ENCODE measurements at regions not wholly inside any gene's neighbourhood (a gene's known extent, or its start where the extent isn't known, plus 50 kb on each side); places are given as distances from the start of the nearest gene placed in this dataset.

DNA sequence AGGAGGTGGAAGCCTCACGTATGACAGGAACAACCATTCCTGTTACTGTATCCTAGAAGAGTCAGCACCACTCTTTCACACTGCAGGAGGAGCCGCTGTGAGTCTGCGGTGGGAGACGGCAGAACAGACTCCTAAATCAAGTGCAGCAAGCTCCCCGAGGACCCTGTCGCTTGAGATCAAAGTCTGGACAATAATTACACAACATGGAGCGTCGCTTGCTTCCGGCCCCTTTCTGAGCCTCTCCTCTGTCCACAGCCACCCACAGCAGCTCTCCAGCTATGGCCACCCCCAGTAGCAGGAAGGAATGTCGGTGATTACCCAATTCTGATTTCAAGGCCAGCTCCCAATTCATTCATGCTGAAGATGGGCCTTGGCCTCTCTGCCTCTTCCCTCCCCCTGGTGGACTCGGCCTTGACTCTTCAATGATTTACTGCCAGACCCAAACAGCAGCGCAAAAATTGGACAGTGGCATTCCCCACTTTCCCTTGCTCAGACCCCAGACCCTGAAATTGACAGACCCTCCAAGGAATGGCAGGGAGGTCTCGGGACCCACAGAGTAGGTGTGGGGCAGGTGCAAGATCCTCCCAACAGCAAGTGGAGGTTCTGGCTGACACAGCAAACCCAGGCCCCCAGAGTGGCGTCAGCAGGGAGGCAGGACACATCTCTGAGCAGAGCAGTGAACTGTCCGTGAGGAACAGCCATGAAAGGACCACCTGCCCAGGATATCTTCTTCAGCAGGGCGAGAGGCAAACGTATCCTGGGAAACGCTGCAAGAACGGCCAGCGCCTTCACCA, 272.7 kb upstream of the DIO3 start (continued):
- TF ChIP-seq CBFB (CRISPR knock-in tag; IDR thresholded peaks at IDR 0.05) = peak; percentile 83; the same call in 1 of the 2 replicates
- peak; percentile 86; the same call in 1 of the 2 replicates for TF ChIP-seq ESRRA (CRISPR knock-in tag; IDR thresholded peaks at IDR 0.05; ENCODE audit: low read depth)
- no peak for TF ChIP-seq ZNF12 (CRISPR knock-in tag; IDR thresholded peaks at IDR 0.05)
- TF ChIP-seq, protein P1, sequence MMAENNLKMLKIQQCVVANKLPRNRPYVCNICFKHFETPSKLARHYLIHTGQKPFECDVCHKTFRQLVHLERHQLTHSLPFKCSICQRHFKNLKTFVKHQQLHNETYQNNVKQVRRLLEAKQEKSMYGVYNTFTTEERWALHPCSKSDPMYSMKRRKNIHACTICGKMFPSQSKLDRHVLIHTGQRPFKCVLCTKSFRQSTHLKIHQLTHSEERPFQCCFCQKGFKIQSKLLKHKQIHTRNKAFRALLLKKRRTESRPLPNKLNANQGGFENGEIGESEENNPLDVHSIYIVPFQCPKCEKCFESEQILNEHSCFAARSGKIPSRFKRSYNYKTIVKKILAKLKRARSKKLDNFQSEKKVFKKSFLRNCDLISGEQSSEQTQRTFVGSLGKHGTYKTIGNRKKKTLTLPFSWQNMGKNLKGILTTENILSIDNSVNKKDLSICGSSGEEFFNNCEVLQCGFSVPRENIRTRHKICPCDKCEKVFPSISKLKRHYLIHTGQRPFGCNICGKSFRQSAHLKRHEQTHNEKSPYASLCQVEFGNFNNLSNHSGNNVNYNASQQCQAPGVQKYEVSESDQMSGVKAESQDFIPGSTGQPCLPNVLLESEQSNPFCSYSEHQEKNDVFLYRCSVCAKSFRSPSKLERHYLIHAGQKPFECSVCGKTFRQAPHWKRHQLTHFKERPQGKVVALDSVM (CRISPR knock-in tag; IDR thresholded peaks at IDR 0.05) = peak; percentile 53
- TF ChIP-seq ZNF569 (CRISPR knock-in tag; IDR thresholded peaks at IDR 0.05; ENCODE audit: borderline replicate concordance) = no peak
- TF ChIP-seq ZNF841 (CRISPR knock-in tag; IDR thresholded peaks at IDR 0.05; ENCODE audit: borderline replicate concordance) = no peak; the same call in 1 of the 2 replicates
- TF ChIP-seq GATAD1 (CRISPR knock-in tag; IDR thresholded peaks at IDR 0.05) = peak; percentile 45; the same call in 1 of the 2 replicates
- TF ChIP-seq KDM1A (CRISPR knock-in tag; IDR thresholded peaks at IDR 0.05) = 0 out of 2 replicates have a peak, but pooled peaks have one; percentile 45
- no peak; the same call in 1 of the 2 replicates for TF ChIP-seq ZNF567 (CRISPR knock-in tag; IDR thresholded peaks at IDR 0.05; ENCODE audit: borderline replicate concordance)
- TF ChIP-seq LCORL (IDR thresholded peaks at IDR 0.05) = peak; percentile 83
- peak; percentile 94 for TF ChIP-seq LCORL (CRISPR knock-in tag; IDR thresholded peaks at IDR 0.05)
- peak; percentile 33 to 42; a peak in 3 of 4 replicates for TF ChIP-seq MAFK (conservative IDR thresholded peaks at IDR 0.05 in 1 of 2, IDR thresholded peaks at IDR 0.05 in 1 of 2; ENCODE audit: low read length in 2 of 2)
- TF ChIP-seq, protein P2, sequence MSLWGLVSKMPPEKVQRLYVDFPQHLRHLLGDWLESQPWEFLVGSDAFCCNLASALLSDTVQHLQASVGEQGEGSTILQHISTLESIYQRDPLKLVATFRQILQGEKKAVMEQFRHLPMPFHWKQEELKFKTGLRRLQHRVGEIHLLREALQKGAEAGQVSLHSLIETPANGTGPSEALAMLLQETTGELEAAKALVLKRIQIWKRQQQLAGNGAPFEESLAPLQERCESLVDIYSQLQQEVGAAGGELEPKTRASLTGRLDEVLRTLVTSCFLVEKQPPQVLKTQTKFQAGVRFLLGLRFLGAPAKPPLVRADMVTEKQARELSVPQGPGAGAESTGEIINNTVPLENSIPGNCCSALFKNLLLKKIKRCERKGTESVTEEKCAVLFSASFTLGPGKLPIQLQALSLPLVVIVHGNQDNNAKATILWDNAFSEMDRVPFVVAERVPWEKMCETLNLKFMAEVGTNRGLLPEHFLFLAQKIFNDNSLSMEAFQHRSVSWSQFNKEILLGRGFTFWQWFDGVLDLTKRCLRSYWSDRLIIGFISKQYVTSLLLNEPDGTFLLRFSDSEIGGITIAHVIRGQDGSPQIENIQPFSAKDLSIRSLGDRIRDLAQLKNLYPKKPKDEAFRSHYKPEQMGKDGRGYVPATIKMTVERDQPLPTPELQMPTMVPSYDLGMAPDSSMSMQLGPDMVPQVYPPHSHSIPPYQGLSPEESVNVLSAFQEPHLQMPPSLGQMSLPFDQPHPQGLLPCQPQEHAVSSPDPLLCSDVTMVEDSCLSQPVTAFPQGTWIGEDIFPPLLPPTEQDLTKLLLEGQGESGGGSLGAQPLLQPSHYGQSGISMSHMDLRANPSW (CRISPR knock-in tag; IDR thresholded peaks at IDR 0.05; ENCODE audit: borderline replicate concordance) = peak; percentile 89
- 0 out of 2 replicates have a peak, but pooled peaks have one; percentile 7 for TF ChIP-seq ZC3H13 (CRISPR knock-in tag; IDR thresholded peaks at IDR 0.05)
- TF ChIP-seq ZNF747 (CRISPR knock-in tag; IDR thresholded peaks at IDR 0.05; ENCODE audit: borderline replicate concordance) = peak; percentile 32; the same call in 1 of the 2 replicates
- TF ChIP-seq RAD51 (IDR thresholded peaks at IDR 0.05; ENCODE audit: borderline replicate concordance) = no peak
- peak; percentile 87; the same call in 1 of the 2 replicates for TF ChIP-seq ZBTB20 (CRISPR knock-in tag; IDR thresholded peaks at IDR 0.05; ENCODE audit: borderline replicate concordance, low read depth)
- peak; percentile 25 for TF ChIP-seq JARID2 (CRISPR knock-in tag; IDR thresholded peaks at IDR 0.05; ENCODE audit: insufficient replicate concordance)
- TF ChIP-seq, protein P3, sequence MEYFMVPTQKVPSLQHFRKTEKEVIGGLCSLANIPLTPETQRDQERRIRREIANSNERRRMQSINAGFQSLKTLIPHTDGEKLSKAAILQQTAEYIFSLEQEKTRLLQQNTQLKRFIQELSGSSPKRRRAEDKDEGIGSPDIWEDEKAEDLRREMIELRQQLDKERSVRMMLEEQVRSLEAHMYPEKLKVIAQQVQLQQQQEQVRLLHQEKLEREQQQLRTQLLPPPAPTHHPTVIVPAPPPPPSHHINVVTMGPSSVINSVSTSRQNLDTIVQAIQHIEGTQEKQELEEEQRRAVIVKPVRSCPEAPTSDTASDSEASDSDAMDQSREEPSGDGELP (IDR thresholded peaks at IDR 0.05; ENCODE audit: borderline replicate concordance, low read depth) = peak; percentile 81; the same call in 1 of the 2 replicates
- TF ChIP-seq ONECUT2 (CRISPR knock-in tag; IDR thresholded peaks at IDR 0.05) = peak; percentile 65
- peak; percentile 71 to 85 for TF ChIP-seq POLR2A (IDR thresholded peaks at IDR 0.05; ENCODE audit: insufficient read depth in 1 of 2, low read depth in 2 of 2, low read length in 2 of 2)
- TF ChIP-seq, protein P4, sequence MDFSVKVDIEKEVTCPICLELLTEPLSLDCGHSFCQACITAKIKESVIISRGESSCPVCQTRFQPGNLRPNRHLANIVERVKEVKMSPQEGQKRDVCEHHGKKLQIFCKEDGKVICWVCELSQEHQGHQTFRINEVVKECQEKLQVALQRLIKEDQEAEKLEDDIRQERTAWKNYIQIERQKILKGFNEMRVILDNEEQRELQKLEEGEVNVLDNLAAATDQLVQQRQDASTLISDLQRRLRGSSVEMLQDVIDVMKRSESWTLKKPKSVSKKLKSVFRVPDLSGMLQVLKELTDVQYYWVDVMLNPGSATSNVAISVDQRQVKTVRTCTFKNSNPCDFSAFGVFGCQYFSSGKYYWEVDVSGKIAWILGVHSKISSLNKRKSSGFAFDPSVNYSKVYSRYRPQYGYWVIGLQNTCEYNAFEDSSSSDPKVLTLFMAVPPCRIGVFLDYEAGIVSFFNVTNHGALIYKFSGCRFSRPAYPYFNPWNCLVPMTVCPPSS (IDR thresholded peaks at IDR 0.05) = no peak
- TF ChIP-seq GABPB1 (CRISPR knock-in tag; IDR thresholded peaks at IDR 0.05) = peak; percentile 80
- peak; percentile 98 for TF ChIP-seq NCOA2 (CRISPR knock-in tag; IDR thresholded peaks at IDR 0.05)
